HG03196 (cell line): ENCODE measurements at regions not wholly inside any gene's neighbourhood (a gene's known extent, or its start where the extent isn't known, plus 50 kb on each side); places are given as distances from the start of the nearest gene placed in this dataset.
"Not testable (repeated sequence)": the region's sequence is repeated elsewhere in the genome, so short reads cannot be mapped to it uniquely, and the experiment has no call there.

ENCODE experiments used
- ATAC-seq: cut with Tn5 transposase; IDR thresholded peaks from one replicate; pipeline ENCODE4 v1.9.1; 2021; ENCODE audit not compliant: unreplicated experiment

- ATAC-seq: no peak
These were observed 230.7 kb downstream of the SATB1 start for GRCh38 chr3:18194431-18194830.

GRCh38 chr3:18190646-18191045 lies 234.5 kb downstream of the SATB1 start:
- ATAC-seq: no peak

DNA sequence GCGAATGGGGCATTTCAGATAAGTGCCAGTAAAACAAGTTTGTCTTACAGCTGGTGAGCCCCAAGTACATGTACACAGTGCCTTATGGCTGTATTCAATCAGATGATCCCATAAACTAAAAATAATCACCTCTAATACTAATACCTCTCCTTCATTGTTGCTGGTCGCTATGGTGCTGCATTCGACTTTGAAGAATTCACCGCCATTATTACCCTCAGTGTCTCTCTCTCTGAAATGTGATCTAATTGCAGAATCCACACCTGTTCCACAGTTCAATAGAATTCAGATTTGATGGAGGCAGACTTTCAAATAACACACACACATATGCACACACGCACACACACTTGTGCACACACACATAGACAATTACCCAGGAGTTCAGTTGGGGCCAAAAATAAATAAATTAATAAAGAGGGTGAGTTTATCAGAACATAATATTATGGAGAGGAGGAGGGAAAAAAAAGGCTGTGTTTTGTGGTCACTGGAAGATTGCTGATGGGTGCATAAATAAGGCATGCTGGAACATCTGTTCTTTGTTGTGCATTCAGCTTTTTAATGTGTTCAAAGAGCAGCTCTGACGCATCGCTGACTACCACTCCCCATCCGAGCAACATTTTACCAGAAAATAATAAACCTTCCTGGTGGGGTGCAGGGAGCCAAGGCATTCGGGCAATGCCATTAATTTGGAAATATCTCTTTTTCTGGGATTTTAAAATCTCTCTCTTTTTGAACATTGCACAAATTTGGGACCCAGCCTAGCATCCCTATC lies 235.7 kb downstream of the SATB1 start:
- ATAC-seq: no peak

DNA sequence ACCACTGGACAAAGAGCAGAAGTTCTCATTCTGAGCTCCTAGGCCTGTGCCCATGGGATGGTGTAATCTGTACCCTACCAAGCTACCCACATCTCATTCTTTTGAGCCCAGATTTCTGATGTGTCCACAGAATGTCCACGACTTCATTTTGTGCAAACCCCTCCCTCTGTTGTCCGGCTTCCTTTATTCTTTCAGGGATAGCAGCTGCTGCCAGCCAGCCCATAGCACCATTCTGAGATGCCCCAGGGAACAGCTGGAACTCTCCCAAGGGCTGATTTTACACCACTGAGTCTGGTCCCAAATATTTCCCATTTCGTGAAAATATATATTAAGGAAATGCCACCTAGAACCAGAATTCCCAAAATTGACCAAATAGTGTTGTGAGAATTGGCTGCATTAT lies 236.6 kb downstream of the SATB1 start:
- ATAC-seq: no peak

GRCh38 chr3:18185624-18186023 lies 239.5 kb downstream of the SATB1 start:
- no peak for ATAC-seq

DNA sequence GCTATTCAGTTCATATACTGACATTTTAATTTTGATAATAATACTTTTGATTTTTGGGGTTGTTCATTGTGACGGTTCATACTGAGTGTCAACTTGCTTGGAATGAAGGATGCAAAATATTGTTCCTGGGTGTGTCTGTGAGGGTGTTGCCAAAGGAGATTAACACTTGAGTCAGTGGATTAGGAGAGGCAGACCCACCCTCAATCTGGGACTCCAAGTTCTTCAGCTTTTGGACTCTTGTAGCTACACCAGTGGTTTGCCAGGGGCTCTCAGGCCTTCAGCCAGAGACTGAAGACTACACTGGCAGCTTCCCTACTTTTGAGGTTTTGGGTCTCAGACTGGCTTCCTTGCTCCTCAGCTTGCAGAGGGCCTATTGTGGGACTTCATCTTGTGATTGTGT lies 242.2 kb downstream of the SATB1 start:
- ATAC-seq: not testable (repeated sequence)

- ATAC-seq: no peak
These were observed 245.6 kb downstream of the SATB1 start for GRCh38 chr3:18179521-18179920.

- no peak for ATAC-seq
These were observed 247.9 kb downstream of the SATB1 start for GRCh38 chr3:18177271-18177670.

DNA sequence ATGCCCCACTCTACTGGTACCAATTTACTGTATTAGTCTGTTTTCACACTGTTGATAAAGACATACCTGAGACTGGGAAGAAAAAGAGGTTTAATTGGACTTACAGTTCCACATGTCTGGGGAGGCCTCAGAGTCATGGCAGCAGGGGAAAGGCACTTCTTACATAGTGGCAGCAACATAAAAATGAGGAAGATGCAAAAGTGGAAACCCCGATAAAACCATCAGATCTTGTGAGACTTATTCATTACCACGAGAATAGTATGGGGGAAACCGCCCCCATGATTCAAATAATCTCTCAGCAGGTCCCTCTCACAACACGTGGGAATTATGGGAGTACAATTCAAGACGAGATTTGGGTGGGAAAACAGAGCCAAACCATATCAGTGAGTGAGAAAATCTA lies 251.2 kb downstream of the SATB1 start:
- not testable (repeated sequence) for ATAC-seq

DNA sequence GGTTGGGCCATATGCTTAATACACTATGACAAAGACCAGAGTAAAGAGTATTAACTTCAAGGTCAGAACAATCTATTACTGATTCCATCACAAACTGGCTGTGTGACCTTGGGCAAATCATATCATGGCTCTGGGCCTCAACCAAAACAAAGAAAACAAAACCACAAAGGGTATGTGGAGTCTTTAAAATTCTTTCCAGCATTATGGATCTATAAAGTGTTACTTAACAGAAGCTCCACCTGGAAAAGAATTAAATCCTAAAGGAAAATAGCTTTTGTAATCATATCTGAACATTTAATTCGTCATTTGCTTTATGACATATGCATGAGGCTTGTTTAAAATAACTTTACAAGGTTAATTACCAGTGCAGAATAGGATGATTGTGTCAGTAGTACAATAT lies 265.5 kb downstream of the SATB1 start:
- no peak for ATAC-seq

GRCh38 chr3:18153571-18154173 lies 271.5 kb downstream of the SATB1 start:
- no peak for ATAC-seq

GRCh38 chr3:18151199-18151598 lies 273.9 kb downstream of the SATB1 start:
- no peak for ATAC-seq

GRCh38 chr3:18149935-18150334 lies 275.2 kb downstream of the SATB1 start:
- ATAC-seq: no peak

GRCh38 chr3:18149386-18149785 lies 275.8 kb downstream of the SATB1 start:
- no peak for ATAC-seq

- no peak for ATAC-seq
These were observed 280.6 kb downstream of the SATB1 start for GRCh38 chr3:18144571-18144970.

DNA sequence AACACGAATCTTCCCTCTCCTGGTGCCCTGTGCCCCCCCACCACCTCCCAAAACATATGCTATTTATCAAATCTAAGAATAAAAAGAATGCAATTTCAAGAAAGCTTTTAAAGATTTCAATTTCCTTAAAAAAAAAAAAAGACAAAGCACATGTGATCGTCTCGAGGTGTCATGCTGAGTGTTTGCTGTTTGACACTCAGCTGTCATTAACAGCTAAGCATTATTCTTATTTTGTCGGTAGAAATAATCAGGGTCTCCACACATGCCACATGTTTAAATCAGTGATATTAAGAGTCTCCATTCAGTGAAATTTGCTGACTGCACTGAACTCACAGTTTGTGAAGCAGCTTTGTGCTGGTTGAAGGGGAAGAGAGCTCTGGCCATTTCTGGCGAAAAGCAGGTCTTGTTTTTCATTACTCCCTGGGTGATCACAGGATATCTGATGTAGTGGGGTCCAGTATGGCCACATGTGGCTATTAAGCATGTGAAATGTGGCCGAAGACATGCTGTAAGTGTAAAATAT lies 281.8 kb downstream of the SATB1 start:
- ATAC-seq: no peak

GRCh38 chr3:18137958-18138357 lies 287.2 kb downstream of the SATB1 start:
- no peak for ATAC-seq

DNA sequence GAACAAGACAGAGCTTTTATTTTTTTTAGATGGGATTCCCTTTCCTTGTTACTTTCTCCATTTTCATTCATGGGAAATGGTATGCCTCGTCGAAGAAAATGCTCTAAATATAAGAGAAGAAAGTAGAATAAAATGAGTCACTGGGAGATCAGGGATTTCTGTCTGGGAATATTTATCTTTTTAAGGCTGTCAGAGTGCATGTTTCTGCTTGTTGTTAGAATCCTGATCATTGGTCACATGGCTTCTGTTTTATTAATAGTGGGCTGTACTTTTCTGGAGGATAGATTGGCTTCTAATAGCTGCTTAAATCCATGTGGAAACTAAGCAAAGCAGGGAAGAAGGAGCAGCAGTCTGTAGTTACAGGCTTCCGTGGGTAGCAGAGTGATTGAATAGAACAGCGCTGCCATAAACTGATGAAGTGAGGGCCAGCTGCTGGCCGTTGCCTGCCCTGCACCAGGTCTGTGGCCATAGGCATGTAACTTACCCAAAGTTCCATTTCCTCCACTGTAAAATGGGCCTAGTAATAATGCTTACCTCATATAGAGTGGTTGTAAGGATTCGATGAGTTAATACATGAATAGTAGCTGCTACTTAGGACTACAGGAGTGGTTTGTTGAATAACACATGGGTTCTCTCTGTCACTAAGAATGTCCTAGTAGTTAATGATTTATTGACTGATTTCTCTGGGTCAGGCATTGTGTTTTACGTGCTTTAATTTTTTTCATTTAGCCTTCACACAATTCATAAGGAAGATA lies 289.9 kb downstream of the SATB1 start:
- no peak for ATAC-seq

GRCh38 chr3:18134386-18135059 lies 290.6 kb downstream of the SATB1 start:
- no peak for ATAC-seq

DNA sequence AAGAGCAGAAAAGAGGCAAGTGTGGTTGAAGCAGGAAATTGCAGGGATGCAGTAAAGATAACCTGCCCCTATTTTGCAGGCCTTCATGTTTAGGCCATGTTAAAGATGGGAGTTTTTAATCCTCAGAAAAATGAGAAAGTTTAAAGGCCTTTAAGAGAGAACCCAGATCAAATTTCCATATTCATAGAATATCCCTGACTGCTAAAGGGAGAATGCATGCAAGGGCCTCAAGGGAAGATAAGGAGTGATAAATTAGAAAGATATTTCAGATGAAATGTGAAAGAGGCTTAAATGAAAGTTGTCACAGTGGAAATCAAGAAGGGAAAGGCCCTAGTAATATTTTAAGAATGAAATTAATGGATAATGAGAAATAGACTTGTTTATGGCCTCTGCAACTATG lies 292.1 kb downstream of the SATB1 start:
- no peak for ATAC-seq
